ENCODE measurements at regions not wholly inside any gene's neighbourhood (a gene's known extent, or its start where the extent isn't known, plus 50 kb on each side); places are given as distances from the start of the nearest gene placed in this dataset.
"Not testable (repeated sequence)": the region's sequence is repeated elsewhere in the genome, so short reads cannot be mapped to it uniquely, and the experiment has no call there.

GRCh38 chr6:145277358-145278086, 457.8 kb downstream of the EPM2A start:
- TF ChIP-seq, protein P1, sequence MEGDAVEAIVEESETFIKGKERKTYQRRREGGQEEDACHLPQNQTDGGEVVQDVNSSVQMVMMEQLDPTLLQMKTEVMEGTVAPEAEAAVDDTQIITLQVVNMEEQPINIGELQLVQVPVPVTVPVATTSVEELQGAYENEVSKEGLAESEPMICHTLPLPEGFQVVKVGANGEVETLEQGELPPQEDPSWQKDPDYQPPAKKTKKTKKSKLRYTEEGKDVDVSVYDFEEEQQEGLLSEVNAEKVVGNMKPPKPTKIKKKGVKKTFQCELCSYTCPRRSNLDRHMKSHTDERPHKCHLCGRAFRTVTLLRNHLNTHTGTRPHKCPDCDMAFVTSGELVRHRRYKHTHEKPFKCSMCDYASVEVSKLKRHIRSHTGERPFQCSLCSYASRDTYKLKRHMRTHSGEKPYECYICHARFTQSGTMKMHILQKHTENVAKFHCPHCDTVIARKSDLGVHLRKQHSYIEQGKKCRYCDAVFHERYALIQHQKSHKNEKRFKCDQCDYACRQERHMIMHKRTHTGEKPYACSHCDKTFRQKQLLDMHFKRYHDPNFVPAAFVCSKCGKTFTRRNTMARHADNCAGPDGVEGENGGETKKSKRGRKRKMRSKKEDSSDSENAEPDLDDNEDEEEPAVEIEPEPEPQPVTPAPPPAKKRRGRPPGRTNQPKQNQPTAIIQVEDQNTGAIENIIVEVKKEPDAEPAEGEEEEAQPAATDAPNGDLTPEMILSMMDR (IDR thresholded peaks at IDR 0.05) = no peak
- Mint-ChIP-seq H3K4me1 (ENCODE audit: unreplicated experiment) (peaks cover 3% of the 10 kb centered on the region), H3K36me3 (ENCODE audit: unreplicated experiment) (no peaks in the 10 kb centered on the region), H3K9me3 (ENCODE audit: unreplicated experiment) (no peaks in the 10 kb centered on the region), H3K27me3 (ENCODE audit: unreplicated experiment) (no peaks in the 10 kb centered on the region), H3K27ac (ENCODE audit: unreplicated experiment) (no peak overlapping the region), H3K4me3 (ENCODE audit: unreplicated experiment) (no peak overlapping the region)
- no peak for DNase-seq (ENCODE audit: extremely low spot score, unreplicated experiment)

DNA sequence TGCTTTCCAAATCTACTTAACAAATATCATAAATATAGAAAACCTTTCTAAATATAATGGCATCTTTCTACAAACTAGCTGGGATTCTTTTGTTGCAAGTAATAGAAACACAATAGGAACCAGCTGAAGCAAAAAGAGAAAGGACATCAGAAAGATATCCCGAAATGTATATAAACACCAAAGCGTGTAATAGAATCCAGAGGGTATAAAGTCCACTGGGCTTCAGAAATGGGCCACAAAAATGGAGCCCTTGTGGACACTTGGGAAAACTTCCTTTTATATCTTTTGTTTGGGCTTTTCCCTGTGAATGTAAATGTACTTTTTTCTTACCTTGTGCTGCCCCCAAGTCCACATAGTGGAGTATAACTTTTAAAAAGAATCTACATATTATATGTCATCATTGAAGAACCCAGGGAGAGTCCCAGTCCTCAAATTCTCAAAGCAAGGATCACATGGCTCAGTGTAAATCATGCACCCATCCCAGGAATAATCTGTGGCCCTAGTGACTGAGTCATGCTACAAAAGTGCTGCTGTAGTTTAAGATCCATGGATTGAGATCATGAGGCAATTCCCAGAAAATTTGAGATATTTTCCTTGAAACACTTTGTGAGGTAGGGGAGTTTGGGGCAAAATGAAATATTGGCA, 457.0 kb downstream of the EPM2A start:
- TF ChIP-seq, protein P1 (IDR thresholded peaks at IDR 0.05) = no peak
- Mint-ChIP-seq H3K27me3 (ENCODE audit: unreplicated experiment) (no peaks in the 10 kb centered on the region), H3K36me3 (ENCODE audit: unreplicated experiment) (no peaks in the 10 kb centered on the region), H3K4me3 (ENCODE audit: unreplicated experiment) (no peak overlapping the region), H3K4me1 (ENCODE audit: unreplicated experiment) (peaks cover 3% of the 10 kb centered on the region), H3K27ac (ENCODE audit: unreplicated experiment) (no peak overlapping the region), H3K9me3 (ENCODE audit: unreplicated experiment) (no peaks in the 10 kb centered on the region)
- DNase-seq (ENCODE audit: extremely low spot score, unreplicated experiment) = no peak

DNA sequence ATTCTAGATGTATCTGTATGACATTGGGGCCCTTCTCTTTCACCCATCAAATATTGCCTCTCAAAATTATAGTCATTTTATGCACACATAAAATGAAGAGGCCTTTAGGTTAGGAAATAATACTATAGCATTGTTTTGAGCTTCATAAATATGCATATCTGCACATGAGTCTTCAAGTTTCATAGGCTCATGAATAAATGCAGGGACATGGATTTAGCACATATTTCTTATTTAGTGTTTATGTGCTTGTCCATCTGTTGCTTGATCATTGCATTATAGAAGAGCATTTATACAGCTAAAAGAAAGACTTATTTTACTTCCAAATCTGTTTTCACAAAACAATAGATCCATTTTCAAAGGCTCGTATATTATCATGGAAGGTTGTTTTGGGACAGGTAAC, 455.8 kb downstream of the EPM2A start:
- no peaks in the 10 kb centered on the region for H3K36me3 Mint-ChIP-seq (ENCODE audit: unreplicated experiment)
- no peaks in the 10 kb centered on the region for H3K27me3 Mint-ChIP-seq (ENCODE audit: unreplicated experiment)
- TF ChIP-seq, protein P1 (IDR thresholded peaks at IDR 0.05) = no peak
- H3K4me3 Mint-ChIP-seq (ENCODE audit: unreplicated experiment) = no peak overlapping the region
- no peak overlapping the region for H3K27ac Mint-ChIP-seq (ENCODE audit: unreplicated experiment)
- H3K4me1 Mint-ChIP-seq (ENCODE audit: unreplicated experiment) = peaks cover 3% of the 10 kb centered on the region
- H3K9me3 Mint-ChIP-seq (ENCODE audit: unreplicated experiment) = no peaks in the 10 kb centered on the region
- DNase-seq (ENCODE audit: extremely low spot score, unreplicated experiment) = no peak

GRCh38 chr6:145279993-145280392, 455.3 kb downstream of the EPM2A start:
- TF ChIP-seq, protein P1 (IDR thresholded peaks at IDR 0.05) = no peak
- H3K27me3 Mint-ChIP-seq (ENCODE audit: unreplicated experiment) = no peaks in the 10 kb centered on the region
- DNase-seq (ENCODE audit: extremely low spot score, unreplicated experiment) = no peak
- no peak overlapping the region for H3K4me3 Mint-ChIP-seq (ENCODE audit: unreplicated experiment)
- H3K9me3 Mint-ChIP-seq (ENCODE audit: unreplicated experiment) = no peaks in the 10 kb centered on the region
- H3K36me3 Mint-ChIP-seq (ENCODE audit: unreplicated experiment) = no peaks in the 10 kb centered on the region
- peaks cover 3% of the 10 kb centered on the region for H3K4me1 Mint-ChIP-seq (ENCODE audit: unreplicated experiment)
- H3K27ac Mint-ChIP-seq (ENCODE audit: unreplicated experiment) = no peak overlapping the region

DNA sequence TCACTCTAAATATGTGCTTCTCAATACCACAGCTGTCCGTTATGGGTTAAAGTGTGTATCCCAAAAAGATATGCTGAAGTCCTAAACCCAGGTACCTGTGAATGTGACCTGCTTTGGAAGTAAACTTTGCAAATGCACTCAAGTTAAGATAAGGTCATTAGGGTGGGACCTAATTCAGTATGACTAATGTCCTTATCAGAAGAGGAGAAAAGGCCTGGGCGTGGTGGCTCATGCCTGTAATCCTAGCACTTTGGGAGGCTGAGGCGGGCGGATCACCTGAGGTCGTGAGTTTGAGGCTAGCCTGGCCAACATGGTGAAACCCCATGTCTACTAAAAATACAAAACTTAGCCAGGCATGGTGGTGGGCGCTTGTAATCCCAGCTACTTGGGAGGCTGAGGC, 452.1 kb downstream of the EPM2A start:
- not testable (repeated sequence) for H3K36me3 Mint-ChIP-seq (ENCODE audit: unreplicated experiment); H3K4me1 Mint-ChIP-seq (ENCODE audit: unreplicated experiment); H3K4me3 Mint-ChIP-seq (ENCODE audit: unreplicated experiment); H3K27ac Mint-ChIP-seq (ENCODE audit: unreplicated experiment); DNase-seq (ENCODE audit: extremely low spot score, unreplicated experiment); H3K27me3 Mint-ChIP-seq (ENCODE audit: unreplicated experiment); H3K9me3 Mint-ChIP-seq (ENCODE audit: unreplicated experiment)

Measured in osteocyte (in vitro differentiated cells).